HPDE6-E6E7 (cell line): ENCODE measurements at regions not wholly inside any gene's neighbourhood (a gene's known extent, or its start where the extent isn't known, plus 50 kb on each side); places are given as distances from the start of the nearest gene placed in this dataset.
"Not testable (repeated sequence)": the region's sequence is repeated elsewhere in the genome, so short reads cannot be mapped to it uniquely, and the experiment has no call there.

Experiments used
- DNase-seq: peaks from one replicate; pipeline ENCODE4 v3.0.0; 2011; ENCODE audit warnings: missing footprints; ENCODE audit errors: extremely low spot score

DNA sequence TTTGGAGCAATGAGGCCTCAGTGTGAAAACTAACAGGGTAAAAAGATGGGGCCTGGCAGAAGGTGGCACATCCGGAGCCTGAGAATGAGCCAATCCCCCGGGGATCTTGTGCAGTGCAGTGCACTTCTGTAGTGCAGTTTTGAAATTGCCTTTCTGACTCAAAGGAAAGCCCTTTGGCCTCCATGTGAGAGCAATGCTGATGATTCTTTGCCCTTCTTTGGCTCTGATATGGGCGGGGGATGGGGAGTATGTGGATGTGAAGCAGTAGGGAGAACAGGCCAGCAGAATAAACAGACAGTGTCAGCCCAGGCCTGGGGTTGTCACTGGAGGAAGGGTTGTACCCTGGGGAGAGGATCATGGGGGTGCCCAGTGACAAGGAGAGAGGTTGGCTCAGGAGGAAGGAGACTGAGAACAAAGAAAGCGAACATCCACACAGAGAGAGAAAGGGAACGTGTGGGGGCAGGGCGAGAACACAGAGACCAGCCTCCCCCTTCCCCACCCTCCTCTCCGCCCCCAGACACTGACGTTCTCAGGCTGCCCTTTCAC lies 351.2 kb downstream of the CDC5L start:
- DNase-seq = no peak

DNA sequence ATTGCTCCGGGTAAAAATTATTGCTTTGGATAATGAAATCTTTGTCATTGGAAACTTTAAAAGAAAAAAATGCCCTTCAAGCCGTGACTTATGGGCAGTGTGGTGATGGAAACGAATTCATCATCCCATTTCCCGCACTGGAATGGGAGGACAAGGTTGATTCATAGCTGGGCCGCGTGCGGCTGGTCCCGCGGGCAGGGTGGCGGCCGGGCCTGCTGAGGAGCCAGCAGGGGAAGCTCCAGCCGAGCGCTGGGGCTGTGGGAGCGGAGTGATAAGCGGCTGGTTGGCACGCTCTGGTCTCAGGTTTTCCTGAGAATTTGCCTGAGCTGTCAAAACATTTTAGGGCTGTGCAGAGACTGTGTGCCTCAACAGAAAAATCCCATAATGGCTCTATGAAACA lies 351.7 kb downstream of the CDC5L start:
- no peak for DNase-seq

DNA sequence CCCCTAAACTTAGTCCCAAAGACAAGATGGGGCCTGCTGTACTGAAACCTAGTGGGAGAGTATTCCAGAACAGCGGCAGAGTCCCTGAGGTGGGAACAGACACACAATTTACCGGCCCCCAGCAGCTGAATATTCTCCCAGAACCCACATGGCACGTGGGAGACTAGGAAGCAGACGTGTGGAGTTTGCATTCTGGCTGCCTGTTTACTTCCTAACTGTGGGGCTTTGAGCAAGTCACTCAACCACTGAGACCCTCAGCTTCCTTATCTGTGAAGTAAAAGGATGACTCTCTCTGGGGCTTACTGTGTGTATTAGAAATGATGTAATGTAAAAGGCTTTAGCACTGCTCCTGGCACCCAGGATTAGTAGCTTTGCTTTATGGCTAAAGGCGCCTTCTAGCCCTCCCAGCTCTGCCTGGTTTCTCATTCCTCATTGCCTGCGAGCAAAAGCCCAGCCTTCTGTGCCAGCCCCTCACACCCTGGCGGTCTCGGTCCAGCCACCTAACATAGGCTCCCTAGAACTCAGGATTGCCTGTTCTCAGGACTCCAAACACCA lies 353.1 kb downstream of the CDC5L start:
- DNase-seq = no peak

DNA sequence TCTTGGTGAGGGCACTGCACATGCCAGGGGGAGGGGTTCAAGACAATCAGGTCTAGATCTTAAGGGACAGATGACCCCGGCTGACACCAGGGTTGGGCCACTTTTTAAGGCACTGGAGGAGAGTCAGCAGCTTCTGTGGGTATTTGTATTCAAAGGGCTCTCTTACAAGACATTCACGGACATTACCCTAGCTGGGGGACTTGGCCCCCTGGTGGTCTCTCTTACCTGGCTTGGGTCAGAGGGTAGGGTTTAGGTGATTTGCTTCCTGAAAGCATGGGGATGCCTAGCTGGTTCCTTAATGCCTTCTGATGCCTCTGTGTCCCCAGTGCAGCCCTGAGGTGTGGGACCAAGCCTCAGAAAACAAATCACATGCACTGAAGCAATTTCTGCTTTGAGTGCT lies 354.7 kb downstream of the CDC5L start:
- DNase-seq = no peak

DNA sequence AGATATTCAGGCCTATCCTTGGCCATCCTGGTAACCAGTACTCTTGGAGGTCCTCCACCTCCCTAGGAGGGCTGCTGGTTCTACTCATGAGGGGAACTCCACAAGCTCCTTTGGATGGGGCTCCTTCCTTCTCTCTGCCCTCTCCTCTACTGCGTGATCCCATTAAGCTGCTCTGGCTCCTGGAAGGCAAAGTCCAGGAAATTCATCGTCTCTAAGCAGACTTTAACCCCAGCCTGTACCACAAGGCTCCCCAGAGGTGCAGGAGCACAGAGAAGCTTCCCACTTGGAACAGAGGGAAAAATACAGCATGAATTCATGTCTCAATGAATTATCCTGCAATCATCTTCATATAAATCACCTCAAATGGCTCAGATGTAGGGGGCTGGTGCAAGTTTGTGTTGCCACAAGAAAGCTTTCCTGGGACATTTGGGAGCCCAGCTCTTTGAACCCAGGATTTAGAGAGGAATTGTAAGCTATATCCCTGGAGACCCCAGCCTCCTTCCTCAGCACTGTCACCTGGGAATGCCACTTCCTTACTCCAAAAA lies 355.4 kb downstream of the CDC5L start:
- DNase-seq = no peak

DNA sequence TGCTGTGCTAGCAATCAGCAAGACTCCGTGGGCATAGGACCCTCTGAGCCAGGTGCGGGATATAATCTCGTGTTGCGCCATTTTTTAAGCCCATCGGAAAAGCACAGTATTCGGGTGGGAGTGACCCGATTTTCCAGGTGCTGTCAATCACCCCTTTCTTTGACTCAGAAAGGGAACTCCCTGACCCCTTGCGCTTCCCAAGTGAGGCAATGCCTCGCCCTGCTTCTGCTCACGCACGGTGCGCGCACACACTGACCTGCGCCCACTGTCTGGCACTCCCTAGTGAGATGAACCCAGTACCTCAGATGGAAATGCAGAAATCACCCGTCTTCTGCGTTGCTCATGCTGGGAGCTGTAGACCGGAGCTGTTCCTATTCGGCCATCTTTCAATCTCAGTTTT lies 372.6 kb downstream of the CDC5L start:
- DNase-seq = not testable (repeated sequence)

DNA sequence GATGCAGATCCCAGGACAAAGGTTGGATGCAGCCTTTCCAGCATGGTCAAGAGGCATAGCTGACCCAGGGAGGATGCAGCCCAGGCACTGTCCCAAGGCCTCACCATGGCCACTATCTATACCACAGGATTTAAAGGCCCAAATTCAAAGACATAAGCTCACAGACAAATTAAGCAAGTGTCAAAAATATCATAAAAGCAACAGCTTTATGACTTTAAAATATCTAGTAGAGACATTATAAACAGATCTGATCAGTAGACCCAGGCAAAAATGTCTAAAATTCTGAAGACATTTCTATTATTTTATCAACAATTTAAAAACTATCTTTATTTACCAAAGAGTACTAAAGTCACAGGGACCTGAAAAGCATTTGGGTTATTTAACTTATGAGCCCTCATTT lies 373.5 kb downstream of the CDC5L start:
- DNase-seq = no peak

DNA sequence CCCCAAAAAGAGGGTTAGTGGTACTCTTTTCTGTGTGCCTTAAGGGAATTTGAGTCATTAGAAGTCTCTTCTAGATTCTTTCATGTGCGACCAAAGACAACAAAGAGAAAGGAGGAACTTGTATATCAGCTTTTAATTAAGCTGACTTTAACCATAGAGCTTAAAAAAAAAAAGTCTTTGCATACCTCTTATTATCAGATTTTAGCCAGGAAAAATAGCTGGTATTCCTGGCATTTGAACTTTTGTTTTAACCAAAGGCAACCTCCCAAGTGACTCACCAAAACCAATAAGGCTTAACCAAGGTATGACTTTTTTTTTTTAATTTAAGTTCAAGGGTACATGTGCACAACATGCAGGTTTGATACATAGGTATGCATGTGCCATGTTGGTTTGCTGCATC lies 375.0 kb downstream of the CDC5L start:
- no peak for DNase-seq

DNA sequence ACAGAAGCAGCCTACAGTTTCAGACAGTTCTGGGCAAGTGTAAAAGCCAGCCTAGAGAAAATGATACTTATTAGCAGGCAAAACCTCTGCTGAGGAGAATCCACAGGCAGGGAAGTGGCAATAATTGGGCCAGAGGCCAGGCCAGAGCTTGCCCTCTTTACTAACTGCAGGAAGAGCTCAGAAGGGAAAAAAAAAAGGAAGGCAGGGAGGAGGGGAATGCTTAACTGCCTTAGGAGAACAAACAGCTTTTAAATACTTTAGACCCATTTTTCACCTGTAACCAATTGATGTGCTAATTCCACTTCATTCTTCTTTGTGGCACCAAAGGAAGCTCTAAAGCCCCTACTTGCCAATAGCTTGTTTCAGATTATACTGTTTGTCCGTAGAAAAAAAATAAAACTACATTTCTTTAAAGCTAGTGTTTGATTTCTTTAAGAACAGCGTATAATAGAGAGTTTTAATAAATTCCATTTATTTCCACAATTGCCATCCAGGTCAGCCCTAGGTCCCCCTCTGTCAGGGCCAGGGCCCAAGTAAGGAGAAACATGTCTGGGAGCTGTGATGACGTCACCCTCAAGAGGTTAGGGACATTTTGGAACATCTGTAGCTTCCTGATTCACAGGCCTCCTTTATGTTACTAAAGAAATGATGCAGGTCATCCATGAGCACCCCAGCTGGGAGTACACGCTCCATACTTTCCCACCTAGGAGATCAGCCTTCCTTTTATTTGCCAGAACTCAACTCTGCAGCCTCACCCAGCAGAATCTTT lies 384.3 kb downstream of the CDC5L start:
- no peak for DNase-seq

DNA sequence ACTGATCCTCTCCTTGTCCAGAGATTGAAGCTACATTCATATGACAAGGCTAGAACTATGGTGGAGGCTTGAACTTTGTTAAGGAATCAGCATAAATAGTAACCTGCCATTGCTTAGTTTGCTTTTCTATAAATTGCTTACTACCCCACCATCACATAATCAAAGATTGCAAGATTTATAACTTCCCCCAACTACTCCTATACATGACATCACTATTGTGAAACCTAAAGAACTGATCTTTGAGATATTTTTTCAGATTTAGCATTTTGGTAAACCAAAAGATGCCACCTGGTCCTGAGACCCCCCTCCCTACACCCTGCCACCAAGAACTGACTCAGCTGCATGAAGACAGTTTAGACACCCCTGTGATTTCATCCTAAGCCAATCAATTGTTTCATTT lies 385.3 kb downstream of the CDC5L start:
- DNase-seq = no peak

DNA sequence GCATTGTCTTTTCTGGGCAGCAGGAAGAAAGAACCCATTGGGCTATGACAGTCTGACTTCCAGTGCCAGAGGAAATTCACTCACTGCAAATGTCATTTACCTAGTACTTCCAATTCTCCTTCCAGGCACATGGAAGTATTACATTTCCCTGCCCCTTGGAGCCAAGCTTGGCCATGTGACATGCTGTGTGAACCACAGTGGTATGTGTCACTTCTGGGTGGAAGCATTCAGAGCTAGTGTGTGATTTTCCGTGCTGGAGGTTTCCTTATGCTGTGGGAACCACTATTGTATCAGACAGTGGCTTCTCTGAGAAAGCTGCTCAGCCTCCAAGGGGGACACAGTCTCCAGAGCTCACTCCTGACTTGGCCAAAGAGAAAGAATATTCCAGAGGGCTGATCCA lies 387.6 kb downstream of the CDC5L start:
- DNase-seq = no peak

DNA sequence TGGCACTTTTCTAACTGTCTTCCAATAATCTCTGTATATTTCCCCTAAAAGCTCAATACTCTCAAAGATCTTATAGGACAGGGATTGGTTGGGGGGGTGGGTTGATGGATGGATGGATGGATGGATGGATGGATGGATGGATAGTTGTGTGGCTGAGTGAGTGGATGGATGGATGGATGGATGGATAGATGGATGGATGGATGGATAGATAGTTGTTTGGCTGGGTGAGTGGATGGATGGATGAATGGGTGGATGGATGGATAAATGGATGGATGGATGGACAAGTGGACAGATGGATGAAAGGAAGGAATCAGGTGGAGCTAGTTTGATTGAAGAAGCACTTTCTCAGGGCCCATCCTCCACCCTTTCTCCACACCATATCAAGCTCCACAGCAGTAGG lies 388.8 kb downstream of the CDC5L start:
- no peak for DNase-seq

DNA sequence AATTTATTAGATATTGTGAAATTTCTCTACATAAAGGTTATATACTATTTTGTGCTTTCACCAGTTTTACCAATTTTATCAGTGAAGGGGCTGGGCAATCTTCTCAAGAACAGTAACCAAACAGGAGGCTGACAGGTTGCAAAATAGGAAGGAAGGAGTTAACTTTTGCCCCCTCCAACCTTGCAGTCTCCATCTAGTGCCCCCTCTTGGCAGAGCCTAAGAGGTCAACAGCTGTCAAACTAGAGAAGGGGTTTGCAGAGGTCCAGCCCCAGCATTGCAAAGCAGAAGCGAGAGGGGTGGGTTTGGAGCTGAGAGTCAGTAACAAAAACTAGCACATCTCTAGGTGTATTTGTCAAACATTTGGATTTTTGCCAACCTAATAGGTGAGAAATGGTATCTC lies 391.0 kb downstream of the CDC5L start:
- DNase-seq = no peak
